Effector memory CD8-positive, alpha-beta T cell (primary cell): ENCODE measurements at regions not wholly inside any gene's neighbourhood (a gene's known extent, or its start where the extent isn't known, plus 50 kb on each side); places are given as distances from the start of the nearest gene placed in this dataset.
"Not testable (repeated sequence)": the region's sequence is repeated elsewhere in the genome, so short reads cannot be mapped to it uniquely, and the experiment has no call there.

ENCODE experiments used
- ATAC-seq: fragments of 150-1000 bp; cut with Tn5 transposase; replicated peaks from 2 replicates; pipeline ENCODE4 v1.10.0; 2021; ENCODE audit warnings: mild to moderate bottlenecking, moderate library complexity
- DNase-seq, 3 experiments: peaks; one replicate each; pipeline ENCODE4 v3.0.0; 2021
- H3K27ac Mint-ChIP-seq, 2 donors: one replicate each; pipeline ENCODE4 v1.8.0; 2022; ENCODE audit warnings: mild to moderate bottlenecking in 2 of 2, mixed read lengths in 2 of 2, moderate library complexity in 2 of 2
- H3K27me3 Mint-ChIP-seq, 2 donors: one replicate each; pipeline ENCODE4 v1.8.0; 2022; ENCODE audit warnings: mixed read lengths in 2 of 2
- H3K36me3 Mint-ChIP-seq: one replicate; pipeline ENCODE4 v1.8.0; 2022; ENCODE audit warnings: mild to moderate bottlenecking, moderate library complexity, mixed read lengths; ENCODE audit not compliant: insufficient read depth
- H3K4me1 Mint-ChIP-seq, 2 donors: one replicate each; pipeline ENCODE4 v1.8.0; 2022; ENCODE audit warnings: low read depth in 2 of 2, mixed read lengths in 2 of 2
- H3K4me3 Mint-ChIP-seq, 2 donors: one replicate each; pipeline ENCODE4 v1.8.0; 2022; ENCODE audit warnings: mild to moderate bottlenecking in 2 of 2, mixed read lengths in 2 of 2, moderate library complexity in 2 of 2
- H3K9me3 Mint-ChIP-seq, 2 donors: one replicate each; pipeline ENCODE4 v1.8.0; 2022; ENCODE audit warnings: mixed read lengths in 2 of 2

DNA sequence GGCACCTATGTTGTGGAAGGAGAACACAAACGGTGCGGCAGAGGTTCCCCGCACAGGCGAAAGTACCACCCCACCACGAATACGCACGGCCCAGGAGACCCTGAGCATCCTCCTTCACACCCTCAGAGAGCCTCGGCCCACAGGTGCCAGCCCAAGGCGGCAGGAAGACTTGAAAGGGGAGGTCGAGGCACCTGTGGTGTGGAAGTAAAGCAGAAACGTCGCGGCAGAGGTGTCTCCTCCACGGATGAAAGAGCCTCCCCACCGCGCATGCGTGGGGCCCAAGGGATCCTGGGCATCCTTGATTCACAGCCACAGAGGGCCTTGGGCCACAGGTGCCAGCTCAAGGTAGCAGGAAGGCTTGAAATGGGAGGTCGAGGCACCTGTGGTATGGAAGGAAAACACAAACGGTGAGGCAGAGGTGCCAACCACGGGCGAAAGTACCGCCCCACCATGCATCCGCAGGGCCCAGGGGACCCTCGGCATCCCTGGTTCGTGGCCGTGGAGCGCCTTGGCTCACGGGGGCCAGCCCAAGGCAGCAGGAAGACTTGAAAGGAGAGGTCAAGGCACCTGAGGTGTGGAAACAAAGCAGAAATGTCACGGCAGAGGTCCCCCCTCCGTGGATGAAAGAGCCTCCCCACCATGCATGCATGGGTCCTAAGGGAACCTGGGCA, 380.1 kb downstream of the ALG10 start:
- H3K27ac Mint-ChIP-seq: no peak overlapping the region
- no peak overlapping the region for H3K4me3 Mint-ChIP-seq
- H3K9me3 Mint-ChIP-seq: peaks cover 8 to 55% of the 10 kb centered on the region in 2 donors
- H3K4me1 Mint-ChIP-seq: no peaks in the 10 kb centered on the region
- H3K36me3 Mint-ChIP-seq: no peaks in the 10 kb centered on the region
- no peak for ATAC-seq
- no peaks in the 10 kb centered on the region for H3K27me3 Mint-ChIP-seq
- DNase-seq: no peak

DNA sequence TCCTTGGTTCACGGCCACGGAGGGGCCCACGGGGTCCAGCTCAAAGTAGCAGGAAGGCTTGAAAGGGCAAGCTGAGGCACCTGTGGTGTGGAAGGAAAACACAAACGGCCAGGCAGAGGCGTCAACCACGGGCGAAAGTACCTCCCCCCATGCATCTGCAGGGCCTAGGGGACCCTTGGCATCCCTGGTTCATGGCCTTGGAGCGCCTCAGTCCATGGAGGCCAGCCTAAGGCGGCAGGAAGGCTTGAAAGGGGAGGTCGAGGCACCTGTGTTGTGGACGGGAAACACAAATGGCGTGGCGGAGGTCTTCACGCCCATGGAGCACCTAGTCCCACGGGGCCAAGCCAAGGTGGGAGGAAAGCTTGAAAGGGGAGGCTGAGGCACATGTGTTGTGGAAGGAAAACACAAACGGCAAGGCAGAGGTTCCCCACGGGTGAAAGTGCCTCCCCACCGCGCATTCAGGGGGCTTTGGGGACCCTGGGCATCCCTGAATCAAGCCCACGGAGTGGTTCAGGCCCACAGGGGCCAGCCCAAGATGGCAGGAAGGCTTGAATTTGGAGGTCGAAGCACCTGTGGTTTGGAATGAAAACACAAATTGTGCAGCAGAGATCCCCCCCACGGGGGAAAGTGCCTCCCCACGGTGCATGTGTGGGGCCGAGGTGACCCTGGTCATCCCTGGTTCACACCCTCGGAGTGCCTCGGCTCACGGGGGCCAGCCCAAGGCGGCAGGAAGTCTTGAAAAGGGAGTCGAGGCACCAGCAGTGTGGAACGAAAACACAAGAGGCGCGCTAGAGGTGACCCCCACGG, 380.8 kb downstream of the ALG10 start:
- no peaks in the 10 kb centered on the region for H3K36me3 Mint-ChIP-seq
- H3K4me3 Mint-ChIP-seq: no peak overlapping the region
- H3K9me3 Mint-ChIP-seq: peaks cover 8 to 55% of the 10 kb centered on the region in 2 donors
- ATAC-seq: no peak
- no peaks in the 10 kb centered on the region for H3K4me1 Mint-ChIP-seq
- no peaks in the 10 kb centered on the region for H3K27me3 Mint-ChIP-seq
- no peak overlapping the region for H3K27ac Mint-ChIP-seq
- DNase-seq: no peak

DNA sequence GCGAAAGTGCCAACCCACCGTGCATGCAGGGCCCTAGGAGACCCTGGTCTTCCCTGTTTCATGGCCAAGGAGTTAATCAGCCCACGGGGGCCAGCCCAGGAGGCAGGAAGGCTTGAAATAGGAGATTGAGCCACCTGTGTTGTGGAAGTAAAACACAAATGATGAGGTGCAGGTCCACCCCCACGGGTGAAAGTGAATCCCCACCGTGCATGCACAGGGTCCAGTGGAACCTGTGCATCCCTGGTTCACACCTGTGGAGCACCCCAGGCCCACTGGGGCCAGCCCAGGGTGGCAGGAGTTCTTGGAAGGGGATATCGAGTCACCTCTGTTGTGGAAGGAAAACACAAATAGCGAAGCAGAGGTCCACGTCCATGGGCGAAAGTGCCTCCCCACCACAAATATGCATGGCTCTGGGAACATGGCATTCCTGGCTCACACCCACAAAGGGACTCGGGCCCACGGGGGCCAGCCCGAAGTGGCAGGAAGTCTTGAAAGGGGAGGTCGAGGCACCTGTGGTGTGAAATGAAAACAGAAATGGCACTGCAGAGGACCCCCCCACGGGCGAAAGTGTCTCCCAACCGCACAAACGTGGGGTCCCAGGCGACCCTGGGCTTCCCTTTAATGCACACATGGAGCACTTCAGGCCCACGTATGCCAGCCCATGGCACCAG, 381.5 kb downstream of the ALG10 start:
- DNase-seq: no peak
- no peak for ATAC-seq
- no peak overlapping the region for H3K27ac Mint-ChIP-seq
- no peak overlapping the region for H3K4me3 Mint-ChIP-seq
- H3K9me3 Mint-ChIP-seq: peaks cover 8 to 55% of the 10 kb centered on the region in 2 donors
- H3K4me1 Mint-ChIP-seq: no peaks in the 10 kb centered on the region
- no peaks in the 10 kb centered on the region for H3K36me3 Mint-ChIP-seq
- H3K27me3 Mint-ChIP-seq: no peaks in the 10 kb centered on the region

DNA sequence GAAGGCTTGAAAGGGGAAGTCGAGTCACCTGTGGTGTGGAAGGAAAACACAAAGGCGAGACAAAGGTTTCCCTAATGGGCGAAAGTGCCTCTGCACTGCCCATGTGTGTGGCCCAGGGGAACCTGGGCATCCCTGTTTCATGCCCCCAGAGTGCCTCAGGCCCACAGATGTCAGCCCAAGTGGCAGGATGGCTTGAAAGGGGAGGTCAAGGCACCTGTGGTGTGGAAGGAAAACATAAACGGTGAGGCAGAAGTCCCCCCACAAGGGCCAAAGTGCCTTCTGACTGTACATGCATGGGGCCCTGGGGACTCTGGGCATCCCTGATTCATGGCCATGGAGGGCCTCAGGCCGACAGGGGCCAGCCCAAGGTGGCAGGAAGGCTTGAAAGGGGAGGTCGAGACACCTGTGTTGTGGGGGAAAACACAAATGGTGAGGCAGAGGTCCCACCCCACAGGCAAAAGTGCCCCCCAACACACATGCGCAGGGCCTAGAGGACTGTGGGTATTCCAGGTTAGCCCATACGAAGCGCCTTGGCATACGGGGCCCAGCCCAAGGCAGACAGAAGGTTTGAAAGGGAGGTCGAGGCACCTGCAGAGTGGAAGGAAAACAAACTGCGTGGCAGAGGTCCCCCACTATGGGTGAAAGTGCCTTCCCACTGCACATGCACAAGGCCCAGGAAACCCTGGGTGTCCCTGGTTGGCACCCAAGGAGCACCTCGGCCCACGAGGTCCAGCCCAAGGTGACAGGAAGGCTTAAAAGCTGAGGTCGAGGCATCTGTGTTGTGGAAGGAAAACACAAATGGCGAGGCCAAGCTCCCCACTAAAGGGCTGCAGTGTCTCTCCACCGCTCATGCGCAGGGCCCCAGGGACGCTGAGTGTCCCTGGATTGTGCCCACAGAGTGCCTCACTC, 382.3 kb downstream of the ALG10 start:
- Mint-ChIP-seq H3K27ac (no peak overlapping the region), H3K36me3 (no peaks in the 10 kb centered on the region)
- no peak for ATAC-seq

DNA sequence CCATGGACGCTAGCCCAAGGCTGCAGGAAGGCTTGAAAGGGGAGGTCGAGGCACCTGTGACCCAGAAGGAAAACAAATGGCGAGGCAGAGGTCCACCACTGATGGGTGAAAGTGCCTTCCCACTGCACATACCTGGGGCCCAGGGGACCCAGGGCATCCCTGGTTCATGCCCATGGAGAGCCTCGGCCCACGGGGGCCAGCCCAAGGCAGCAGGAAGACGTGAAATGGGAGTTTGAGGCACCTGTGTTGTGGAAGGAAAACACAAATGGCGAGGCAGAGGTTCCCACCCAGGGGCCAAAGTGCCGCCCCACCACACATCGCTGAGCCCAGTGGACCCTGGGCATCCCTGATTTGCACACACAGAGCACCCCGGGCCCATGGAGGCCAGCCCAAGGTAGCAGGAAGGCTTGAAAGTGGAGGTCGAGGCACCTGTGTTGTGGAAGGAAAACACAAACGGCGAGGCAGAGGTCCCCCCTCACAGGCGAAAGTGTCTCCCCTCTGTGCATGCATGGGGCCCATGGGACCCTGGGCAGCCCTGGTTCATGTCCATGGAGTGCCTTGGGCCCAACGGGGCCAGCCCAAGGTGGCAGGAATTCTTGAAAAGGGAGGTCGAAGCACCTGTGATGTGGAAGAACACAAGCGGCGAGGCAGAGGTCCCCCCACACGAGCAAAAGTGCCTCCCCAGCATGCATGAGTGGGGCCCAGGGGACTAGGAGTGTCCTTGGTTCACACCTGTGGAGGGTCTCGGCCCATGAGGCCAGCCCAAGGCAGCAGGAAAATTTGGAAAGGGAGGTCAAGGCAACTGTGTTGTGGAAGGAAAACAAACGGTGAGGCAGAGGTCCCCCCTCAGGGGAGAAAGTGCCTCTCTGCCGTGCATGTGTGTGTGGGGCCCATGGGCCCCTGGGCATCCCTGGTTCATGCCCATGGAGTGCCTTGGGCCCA, 383.3 kb downstream of the ALG10 start:
- Mint-ChIP-seq H3K9me3 (peaks cover 12 to 59% of the 10 kb centered on the region in 2 donors), H3K27me3 (no peaks in the 10 kb centered on the region), H3K4me1 (no peaks in the 10 kb centered on the region), H3K4me3 (no peak overlapping the region), H3K36me3 (no peaks in the 10 kb centered on the region), H3K27ac (no peak overlapping the region)
- DNase-seq (no peak), ATAC-seq (no peak)

More for the DNA sequence above, 382.3 kb downstream of the ALG10 start:
- Mint-ChIP-seq H3K27me3 (no peaks in the 10 kb centered on the region), H3K4me3 (no peak overlapping the region), H3K9me3 (peaks cover 9 to 54% of the 10 kb centered on the region in 2 donors), H3K4me1 (no peaks in the 10 kb centered on the region)
- DNase-seq: no peak

DNA sequence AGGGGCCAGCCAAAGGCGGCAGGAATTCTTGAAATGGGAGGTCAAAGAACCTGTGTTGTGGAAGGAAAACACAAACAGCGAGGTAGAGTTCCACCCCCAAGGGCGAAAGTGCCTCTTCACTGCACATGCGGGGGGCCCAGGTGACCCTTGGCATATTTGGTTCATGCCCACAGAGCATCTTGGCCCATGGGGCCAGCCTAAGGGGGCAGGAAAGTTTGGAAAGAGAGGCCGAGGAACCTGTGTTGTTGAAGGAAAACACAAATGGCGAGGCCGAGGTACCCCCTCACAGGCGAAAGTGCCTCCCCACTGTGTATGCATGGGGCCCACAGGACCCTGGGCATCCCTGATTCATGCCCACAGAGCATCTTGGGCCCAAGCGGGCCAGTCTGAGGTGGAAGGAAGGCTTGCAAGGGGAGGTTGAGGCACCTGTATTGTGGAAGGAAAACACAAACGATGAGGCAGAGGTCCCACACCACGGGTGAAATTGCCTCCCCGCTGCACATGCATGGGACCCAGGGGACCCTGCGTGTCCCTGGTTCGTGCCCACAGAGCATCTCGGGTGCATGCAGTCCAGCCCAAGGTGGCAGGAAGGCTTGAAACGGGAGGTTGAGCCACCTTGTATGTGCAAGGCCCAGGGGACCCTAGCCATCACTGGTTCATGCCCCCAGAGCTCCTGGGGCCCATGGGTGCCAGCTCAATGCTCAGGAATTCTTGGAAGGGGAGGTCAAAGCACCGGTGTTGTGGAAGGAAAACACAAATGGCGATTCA, 384.1 kb downstream of the ALG10 start:
- no peak overlapping the region for H3K4me3 Mint-ChIP-seq
- no peaks in the 10 kb centered on the region for H3K4me1 Mint-ChIP-seq
- no peak overlapping the region for H3K27ac Mint-ChIP-seq
- DNase-seq (no peak), ATAC-seq (no peak)
- no peaks in the 10 kb centered on the region for H3K27me3 Mint-ChIP-seq
- H3K36me3 Mint-ChIP-seq: no peaks in the 10 kb centered on the region
- H3K9me3 Mint-ChIP-seq: peaks cover 9 to 56% of the 10 kb centered on the region in 2 donors

DNA sequence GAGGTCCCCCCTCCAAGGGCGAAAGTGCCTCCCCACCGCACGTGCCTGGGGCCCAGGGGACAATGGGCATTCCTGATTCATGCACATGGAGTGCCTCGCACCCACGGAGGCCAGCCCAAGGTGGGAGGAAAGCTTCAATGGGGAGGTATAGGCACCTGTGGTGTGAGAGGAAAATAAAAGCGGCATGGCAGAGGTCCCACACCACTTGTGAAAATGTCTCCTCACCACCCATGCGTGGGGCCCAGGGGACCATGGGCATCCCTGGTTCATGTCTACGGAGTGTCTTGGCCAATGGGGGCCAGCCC, 384.7 kb downstream of the ALG10 start:
- Mint-ChIP-seq H3K4me3 (no peak overlapping the region), H3K4me1 (no peaks in the 10 kb centered on the region), H3K27me3 (no peaks in the 10 kb centered on the region), H3K9me3 (peaks cover 9 to 56% of the 10 kb centered on the region in 2 donors), H3K27ac (no peak overlapping the region), H3K36me3 (no peaks in the 10 kb centered on the region)
- DNase-seq (no peak), ATAC-seq (no peak)

DNA sequence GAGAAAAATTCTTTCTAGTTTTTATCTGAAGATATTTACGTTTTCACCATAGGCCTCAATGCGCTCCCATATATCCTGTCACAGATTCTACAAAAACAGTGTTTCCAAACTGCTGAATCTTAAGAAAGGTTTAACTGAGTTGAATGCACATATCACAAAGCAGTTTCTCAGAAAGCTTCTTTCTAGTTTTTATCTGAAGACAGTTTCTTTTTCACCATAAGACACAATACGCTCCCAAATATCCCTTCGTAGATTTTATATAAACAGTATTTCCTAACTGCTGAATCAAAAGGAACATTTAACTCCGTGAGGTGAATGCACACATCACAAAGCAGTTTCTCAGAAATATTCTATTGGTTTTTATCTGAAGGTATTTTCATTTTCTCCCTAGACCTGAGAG, 385.5 kb downstream of the ALG10 start:
- Mint-ChIP-seq H3K9me3 (peaks cover 4 to 48% of the 10 kb centered on the region in 2 donors), H3K4me3 (no peak overlapping the region), H3K27ac (no peak overlapping the region), H3K36me3 (no peaks in the 10 kb centered on the region), H3K4me1 (no peaks in the 10 kb centered on the region), H3K27me3 (no peaks in the 10 kb centered on the region)
- DNase-seq: no peak
- ATAC-seq: no peak

DNA sequence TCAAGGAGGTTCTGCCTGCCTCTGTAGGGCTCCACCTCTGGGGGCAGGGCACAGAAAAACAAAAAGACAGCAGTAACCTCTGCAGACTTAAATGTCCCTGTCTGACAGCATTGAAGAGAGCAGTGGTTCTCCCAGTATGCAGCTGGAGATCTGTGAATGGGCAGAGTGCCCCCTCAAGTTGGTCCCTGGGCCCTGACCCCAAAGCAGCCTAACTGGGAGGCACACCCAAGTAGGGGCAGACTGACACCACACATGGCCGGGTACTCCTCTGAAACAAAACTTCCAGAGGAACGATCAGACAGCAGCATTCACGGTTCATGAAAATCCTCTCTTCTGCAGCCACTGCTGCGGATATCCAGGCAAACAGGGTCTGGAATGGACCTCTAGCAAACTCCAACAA, 409.2 kb downstream of the ALG10 start:
- not testable (repeated sequence) for H3K4me3 Mint-ChIP-seq, ATAC-seq
- H3K9me3 Mint-ChIP-seq: peaks cover 7 to 14% of the 10 kb centered on the region in 2 donors

More for the DNA sequence above, 409.2 kb downstream of the ALG10 start:
- DNase-seq, H3K27me3 Mint-ChIP-seq, H3K27ac Mint-ChIP-seq, H3K36me3 Mint-ChIP-seq, H3K4me1 Mint-ChIP-seq: not testable (repeated sequence)
